ENCODE measurements at regions not wholly inside any gene's neighbourhood (a gene's known extent, or its start where the extent isn't known, plus 50 kb on each side); places are given as distances from the start of the nearest gene placed in this dataset.
"Not testable (repeated sequence)": the region's sequence is repeated elsewhere in the genome, so short reads cannot be mapped to it uniquely, and the experiment has no call there.

DNA sequence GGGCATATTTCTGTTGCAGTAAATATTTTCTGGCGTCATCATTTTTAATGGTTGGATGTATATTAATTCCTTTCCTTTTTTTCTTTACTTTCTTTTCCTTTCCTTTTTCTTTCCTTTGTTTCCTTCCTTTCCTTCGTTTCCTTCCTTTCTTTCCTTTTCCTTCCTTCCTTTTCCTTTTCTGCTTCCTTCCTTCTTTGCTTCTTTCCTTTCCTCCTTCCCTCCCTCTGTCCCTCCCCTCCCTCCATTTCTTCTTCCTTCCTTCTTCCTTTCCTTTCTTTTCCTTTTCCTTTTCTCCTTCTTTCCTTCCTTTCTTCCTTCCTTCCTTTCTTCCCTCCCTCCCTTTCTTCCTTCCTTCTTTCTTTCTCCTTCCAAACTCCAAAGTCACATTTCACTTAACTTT is 54.9 kb upstream of the LYSMD4 start:
- Mint-ChIP-seq H3K4me3 (ENCODE audit: unreplicated experiment) (no peak overlapping the region), H3K27ac (ENCODE audit: unreplicated experiment) (no peak overlapping the region)

DNA sequence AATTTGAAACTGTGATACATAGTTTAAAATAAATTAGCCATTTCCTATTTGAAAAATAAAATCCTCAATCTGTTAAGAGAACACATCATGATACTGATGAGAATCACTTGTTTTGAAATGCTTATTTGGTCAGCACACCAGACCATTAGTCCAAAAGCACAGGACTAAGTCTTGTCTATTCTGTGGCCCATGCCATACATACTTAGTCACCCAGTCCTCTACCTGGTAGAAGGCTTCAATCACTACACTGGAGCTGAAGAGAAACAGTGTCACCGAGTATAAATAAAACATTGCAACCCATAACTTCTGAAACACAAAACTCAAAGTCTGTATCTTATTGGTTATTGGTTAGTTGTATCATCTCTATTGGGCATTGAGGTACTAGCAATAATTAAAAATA is 51.6 kb upstream of the LYSMD4 start:
- H3K4me3 Mint-ChIP-seq (ENCODE audit: unreplicated experiment); H3K27ac Mint-ChIP-seq (ENCODE audit: unreplicated experiment); H3K4me1 Mint-ChIP-seq (ENCODE audit: unreplicated experiment); H3K36me3 Mint-ChIP-seq (ENCODE audit: low read depth, unreplicated experiment); H3K9me3 Mint-ChIP-seq (ENCODE audit: unreplicated experiment); DNase-seq (ENCODE audit: low spot score); H3K27me3 Mint-ChIP-seq (ENCODE audit: unreplicated experiment): not testable (repeated sequence)

More for the DNA sequence above, 54.9 kb upstream of the LYSMD4 start:
- H3K9me3 Mint-ChIP-seq (ENCODE audit: unreplicated experiment): no peaks in the 10 kb centered on the region
- no peak for DNase-seq (ENCODE audit: low spot score)
- no peaks in the 10 kb centered on the region for H3K36me3 Mint-ChIP-seq (ENCODE audit: low read depth, unreplicated experiment)
- TF ChIP-seq, protein P1, sequence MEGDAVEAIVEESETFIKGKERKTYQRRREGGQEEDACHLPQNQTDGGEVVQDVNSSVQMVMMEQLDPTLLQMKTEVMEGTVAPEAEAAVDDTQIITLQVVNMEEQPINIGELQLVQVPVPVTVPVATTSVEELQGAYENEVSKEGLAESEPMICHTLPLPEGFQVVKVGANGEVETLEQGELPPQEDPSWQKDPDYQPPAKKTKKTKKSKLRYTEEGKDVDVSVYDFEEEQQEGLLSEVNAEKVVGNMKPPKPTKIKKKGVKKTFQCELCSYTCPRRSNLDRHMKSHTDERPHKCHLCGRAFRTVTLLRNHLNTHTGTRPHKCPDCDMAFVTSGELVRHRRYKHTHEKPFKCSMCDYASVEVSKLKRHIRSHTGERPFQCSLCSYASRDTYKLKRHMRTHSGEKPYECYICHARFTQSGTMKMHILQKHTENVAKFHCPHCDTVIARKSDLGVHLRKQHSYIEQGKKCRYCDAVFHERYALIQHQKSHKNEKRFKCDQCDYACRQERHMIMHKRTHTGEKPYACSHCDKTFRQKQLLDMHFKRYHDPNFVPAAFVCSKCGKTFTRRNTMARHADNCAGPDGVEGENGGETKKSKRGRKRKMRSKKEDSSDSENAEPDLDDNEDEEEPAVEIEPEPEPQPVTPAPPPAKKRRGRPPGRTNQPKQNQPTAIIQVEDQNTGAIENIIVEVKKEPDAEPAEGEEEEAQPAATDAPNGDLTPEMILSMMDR (IDR thresholded peaks at IDR 0.05; ENCODE audit: unreplicated experiment): no peak
- peaks cover 1% of the 10 kb centered on the region for H3K27me3 Mint-ChIP-seq (ENCODE audit: unreplicated experiment)
- no peaks in the 10 kb centered on the region for H3K4me1 Mint-ChIP-seq (ENCODE audit: unreplicated experiment)

DNA sequence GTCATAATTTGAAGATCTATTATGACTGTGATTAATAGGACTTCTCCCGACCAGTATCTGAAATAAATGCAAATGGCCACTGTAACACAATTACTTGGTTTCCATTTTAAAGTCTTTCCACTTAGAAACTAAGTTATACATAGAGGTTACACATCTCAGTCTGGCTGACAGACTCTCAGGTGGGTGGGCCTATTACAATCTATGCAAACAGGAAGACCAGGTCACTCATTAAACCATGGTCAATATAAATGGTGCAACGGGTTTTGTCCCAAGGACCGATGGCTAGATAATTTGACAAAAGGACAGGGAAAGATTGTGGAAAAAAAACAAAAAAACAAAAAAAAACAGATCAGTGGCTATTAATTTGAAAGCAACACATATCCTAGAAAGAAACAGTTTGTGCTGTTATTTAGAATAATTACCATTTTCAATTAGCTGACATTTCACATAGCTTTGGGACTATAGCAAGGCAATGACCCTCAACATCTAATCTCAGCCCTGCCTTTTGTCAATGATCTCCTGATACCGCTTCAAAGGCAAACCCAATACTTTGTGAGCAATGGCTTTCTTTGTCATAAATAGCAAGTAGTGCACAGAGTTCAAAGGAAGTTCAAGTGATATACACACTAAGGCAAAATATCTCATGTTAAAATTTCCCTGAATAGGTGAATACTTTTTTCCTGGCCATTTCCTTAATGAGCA is 50.8 kb upstream of the LYSMD4 start:
- not testable (repeated sequence) for H3K36me3 Mint-ChIP-seq (ENCODE audit: low read depth, unreplicated experiment); DNase-seq (ENCODE audit: low spot score); H3K4me1 Mint-ChIP-seq (ENCODE audit: unreplicated experiment); H3K9me3 Mint-ChIP-seq (ENCODE audit: unreplicated experiment); H3K27me3 Mint-ChIP-seq (ENCODE audit: unreplicated experiment); H3K27ac Mint-ChIP-seq (ENCODE audit: unreplicated experiment); H3K4me3 Mint-ChIP-seq (ENCODE audit: unreplicated experiment)

All from endothelial cell (in vitro differentiated cells).